ENCODE measurements at regions not wholly inside any gene's neighbourhood (a gene's known extent, or its start where the extent isn't known, plus 50 kb on each side); places are given as distances from the start of the nearest gene placed in this dataset.

DNA sequence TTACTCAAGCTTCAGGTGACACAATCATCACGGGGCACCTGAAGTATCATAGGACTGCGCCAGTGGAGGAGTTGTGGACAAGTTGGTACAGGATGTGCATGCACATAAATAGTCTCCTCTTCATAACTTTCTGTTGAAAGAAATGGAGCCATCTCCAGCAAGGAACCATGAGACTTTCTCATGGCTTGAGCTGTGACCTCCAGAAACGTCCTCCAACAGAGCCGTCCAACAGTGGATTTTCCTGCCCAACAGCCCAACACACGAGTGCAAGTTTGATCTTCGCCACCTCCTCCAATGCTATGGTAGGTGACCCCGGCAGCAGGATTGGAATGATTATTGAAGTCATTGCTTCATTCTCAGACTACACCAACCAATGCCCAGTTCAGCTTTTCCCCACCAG, 105.1 kb upstream of the ZNF507 start:
- Mint-ChIP-seq H3K4me3 (no peak overlapping the region), H3K4me1 (ENCODE audit: low read depth in 2 of 2) (no peaks in the 10 kb centered on the region), H3K36me3 (no peaks in the 10 kb centered on the region), H3K27me3 (peaks cover 4 to 12% of the 10 kb centered on the region in 2 donors), H3K27ac (no peak overlapping the region), H3K9me3 (no peaks in the 10 kb centered on the region)
- no peak for ATAC-seq
- DNase-seq (ENCODE audit: low spot score) = no peak

DNA sequence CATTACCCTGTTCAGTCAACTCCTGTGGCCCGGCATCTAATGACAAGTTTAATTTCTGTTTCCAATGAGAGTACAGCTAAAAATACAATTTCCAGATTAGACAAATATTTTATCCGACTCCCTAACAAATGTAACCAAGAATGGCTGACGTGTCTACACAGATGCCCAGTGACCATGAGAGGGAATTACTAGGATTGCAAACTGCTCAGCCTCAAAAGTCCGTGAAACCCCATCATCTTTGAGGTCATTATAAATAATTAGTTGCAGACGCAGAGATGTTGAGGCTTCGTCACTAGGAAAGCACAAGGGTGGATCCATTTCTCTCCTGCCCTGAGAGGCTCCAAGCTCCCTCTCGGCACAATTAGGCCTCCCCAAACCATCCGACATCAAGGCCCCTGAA, 104.1 kb upstream of the ZNF507 start:
- ATAC-seq = no peak
- Mint-ChIP-seq H3K4me1 (ENCODE audit: low read depth in 2 of 2) (no peaks in the 10 kb centered on the region), H3K27ac (no peak overlapping the region), H3K36me3 (no peaks in the 10 kb centered on the region), H3K27me3 (peaks cover 0 to 13% of the 10 kb centered on the region in 2 donors), H3K9me3 (no peaks in the 10 kb centered on the region), H3K4me3 (no peak overlapping the region)
- DNase-seq (ENCODE audit: low spot score) = no peak

GRCh38 chr19:32241932-32242710, 103.3 kb upstream of the ZNF507 start:
- DNase-seq (ENCODE audit: low spot score) (no peak), ATAC-seq (no peak)
- Mint-ChIP-seq H3K27ac (no peak overlapping the region), H3K9me3 (no peaks in the 10 kb centered on the region), H3K27me3 (peaks cover 0 to 12% of the 10 kb centered on the region in 2 donors), H3K4me3 (no peak overlapping the region), H3K36me3 (no peaks in the 10 kb centered on the region), H3K4me1 (ENCODE audit: low read depth in 2 of 2) (no peaks in the 10 kb centered on the region)

DNA sequence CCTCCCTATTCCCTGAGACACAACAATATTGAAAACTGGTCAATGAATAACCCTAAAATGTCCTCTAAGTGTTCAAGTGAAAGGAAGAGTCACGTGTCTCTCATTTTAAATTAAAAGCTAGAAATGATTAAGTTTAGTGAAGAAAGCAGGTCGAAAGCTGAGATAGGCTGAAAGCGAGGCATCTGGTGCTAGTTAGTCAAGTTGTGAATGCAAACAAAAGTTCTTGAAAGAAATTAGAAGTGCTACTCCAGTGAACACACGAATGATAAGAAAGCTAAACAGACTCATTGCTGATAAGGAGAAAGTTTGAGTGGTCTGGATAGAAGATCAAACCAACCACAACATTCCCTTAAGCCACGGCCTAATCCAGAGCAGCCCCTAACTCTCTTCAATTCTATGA, 99.4 kb upstream of the ZNF507 start:
- H3K27ac Mint-ChIP-seq = no peak overlapping the region
- no peak for ATAC-seq
- H3K36me3 Mint-ChIP-seq = no peaks in the 10 kb centered on the region
- no peak for DNase-seq (ENCODE audit: low spot score)
- no peaks in the 10 kb centered on the region for H3K9me3 Mint-ChIP-seq
- no peak overlapping the region for H3K4me3 Mint-ChIP-seq
- no peaks in the 10 kb centered on the region for H3K4me1 Mint-ChIP-seq (ENCODE audit: low read depth in 2 of 2)
- H3K27me3 Mint-ChIP-seq = peaks cover 7 to 23% of the 10 kb centered on the region in 2 donors

DNA sequence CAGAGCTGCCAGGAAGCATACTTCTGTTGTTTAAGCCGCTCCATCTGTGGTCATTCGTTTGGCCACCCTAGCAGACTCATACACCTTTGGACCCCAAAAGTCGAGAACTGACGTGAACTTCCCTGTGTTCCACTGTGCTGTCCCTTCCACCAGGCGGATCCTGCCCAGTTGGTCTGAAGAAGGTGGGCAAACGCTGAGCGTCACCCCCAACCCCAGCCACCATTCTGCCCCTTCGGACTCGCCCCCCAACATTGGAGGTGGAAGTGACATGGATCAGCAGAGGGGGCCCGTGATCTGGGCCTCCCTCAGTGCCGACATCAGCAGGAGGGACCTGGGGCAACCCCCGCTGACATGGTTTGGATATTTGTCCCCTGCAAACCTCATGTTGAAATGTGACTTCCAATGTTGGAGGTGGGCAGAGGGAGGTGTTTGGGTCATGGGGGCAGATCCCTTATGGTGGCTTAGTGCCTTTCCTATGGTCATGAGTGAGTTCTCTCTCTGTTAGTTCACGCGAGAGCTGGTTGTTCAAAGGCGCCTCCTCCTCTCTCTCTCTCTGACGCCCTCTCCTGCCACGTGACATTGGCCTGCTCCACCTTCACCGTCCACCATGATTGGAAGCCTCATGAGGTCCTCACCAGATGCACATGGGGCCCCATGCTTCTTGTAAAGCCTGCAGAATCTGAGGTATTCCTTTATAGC, 93.6 kb upstream of the ZNF507 start:
- H3K4me1 Mint-ChIP-seq (ENCODE audit: low read depth in 2 of 2) = peaks cover 0 to 2% of the 10 kb centered on the region in 2 donors
- ATAC-seq (no peak), DNase-seq (ENCODE audit: low spot score) (no peak)
- H3K9me3 Mint-ChIP-seq = no peaks in the 10 kb centered on the region
- no peak overlapping the region for H3K27ac Mint-ChIP-seq
- no peak overlapping the region for H3K4me3 Mint-ChIP-seq
- no peaks in the 10 kb centered on the region for H3K36me3 Mint-ChIP-seq
- H3K27me3 Mint-ChIP-seq = peaks cover 14 to 20% of the 10 kb centered on the region in 2 donors

DNA sequence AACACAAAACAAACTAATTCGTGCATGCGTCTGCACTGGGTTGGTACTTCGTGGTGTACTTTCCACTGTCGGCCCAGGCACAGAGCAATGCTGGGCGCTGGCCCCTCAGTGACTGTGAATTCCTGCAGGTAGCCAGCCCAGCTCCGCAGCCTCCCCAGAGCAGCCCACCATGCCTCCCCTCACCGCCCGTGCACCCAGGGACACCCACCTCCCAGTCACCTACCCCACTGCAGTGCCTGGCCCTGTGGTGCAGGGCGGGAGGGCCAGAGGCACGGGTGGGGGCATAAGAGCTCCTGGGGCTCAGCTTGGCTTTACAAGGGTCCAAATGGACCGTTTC, 93.1 kb upstream of the ZNF507 start:
- ATAC-seq = no peak
- Mint-ChIP-seq H3K27me3 (peaks cover 14 to 20% of the 10 kb centered on the region in 2 donors), H3K4me1 (ENCODE audit: low read depth in 2 of 2) (peaks cover 0 to 2% of the 10 kb centered on the region in 2 donors), H3K36me3 (no peaks in the 10 kb centered on the region), H3K9me3 (no peaks in the 10 kb centered on the region), H3K4me3 (no peak overlapping the region), H3K27ac (no peak overlapping the region)
- no peak for DNase-seq (ENCODE audit: low spot score)

DNA sequence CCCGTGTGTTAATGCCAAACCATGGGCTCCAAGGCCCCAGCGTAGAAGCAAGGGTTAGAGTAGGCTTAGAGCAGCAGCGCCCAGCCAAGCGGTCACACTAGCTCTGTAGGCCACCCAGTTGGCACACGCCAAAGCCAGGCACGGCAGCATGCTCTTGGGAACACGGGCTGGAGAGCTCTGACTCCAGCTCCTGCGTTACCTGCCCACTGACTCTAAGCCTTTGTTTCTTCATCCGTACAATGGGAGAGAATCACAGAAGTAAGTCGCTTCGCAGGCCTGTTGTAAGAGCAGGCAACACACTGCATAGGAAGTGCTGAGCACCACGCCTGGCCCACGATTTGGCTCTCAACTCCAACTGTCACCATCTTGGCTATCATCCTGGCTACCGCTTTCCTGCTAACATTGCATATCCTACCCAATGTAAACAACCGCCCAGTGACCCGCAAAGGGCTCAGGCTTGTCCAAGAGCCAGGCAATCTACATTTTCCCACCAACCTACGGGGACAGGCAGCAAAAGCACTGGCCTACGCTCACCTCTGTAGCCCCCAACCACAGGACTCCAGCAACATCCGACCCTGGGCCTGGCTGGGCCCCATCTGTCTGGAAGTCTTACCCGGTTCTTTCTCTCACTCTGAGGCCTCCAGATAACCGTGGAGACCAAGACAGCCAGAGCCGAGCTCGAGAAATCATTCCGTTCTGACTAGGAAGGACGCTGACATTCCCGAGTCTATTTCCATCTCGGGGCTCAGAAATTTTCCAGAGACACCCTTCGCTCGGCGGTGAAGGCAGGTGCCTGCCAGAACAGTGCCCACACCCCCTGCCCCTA, 91.5 kb upstream of the ZNF507 start:
- Mint-ChIP-seq H3K36me3 (no peaks in the 10 kb centered on the region), H3K4me1 (ENCODE audit: low read depth in 2 of 2) (peaks cover 0 to 2% of the 10 kb centered on the region in 2 donors), H3K27me3 (peaks cover 10 to 15% of the 10 kb centered on the region in 2 donors), H3K9me3 (no peaks in the 10 kb centered on the region), H3K27ac (no peak overlapping the region), H3K4me3 (no peak overlapping the region)
- ATAC-seq (no peak), DNase-seq (ENCODE audit: low spot score) (no peak)

DNA sequence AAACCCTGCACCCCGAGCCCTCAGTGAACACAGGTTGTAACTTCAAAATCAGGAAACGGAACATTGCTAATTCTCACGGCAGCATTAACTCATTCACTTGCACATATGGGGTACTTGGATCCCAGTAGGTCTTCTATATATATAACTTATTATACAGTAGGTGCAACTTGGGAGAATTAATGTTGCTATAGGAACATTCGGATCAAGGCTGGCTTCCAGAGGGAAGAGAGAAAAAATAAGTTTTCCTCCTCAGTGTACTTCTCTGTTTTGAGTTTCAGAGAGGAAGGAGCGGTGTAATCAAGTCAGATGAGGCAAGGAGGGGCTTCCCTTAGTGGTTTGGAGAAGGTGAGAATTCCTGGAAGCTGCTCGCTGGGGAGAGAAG, 90.9 kb upstream of the ZNF507 start:
- peaks cover 0 to 2% of the 10 kb centered on the region in 2 donors for H3K4me1 Mint-ChIP-seq (ENCODE audit: low read depth in 2 of 2)
- H3K4me3 Mint-ChIP-seq = no peak overlapping the region
- peaks cover 11 to 21% of the 10 kb centered on the region in 2 donors for H3K27me3 Mint-ChIP-seq
- no peak overlapping the region for H3K27ac Mint-ChIP-seq
- no peaks in the 10 kb centered on the region for H3K9me3 Mint-ChIP-seq
- DNase-seq (ENCODE audit: low spot score) = no peak
- no peak for ATAC-seq
- no peaks in the 10 kb centered on the region for H3K36me3 Mint-ChIP-seq

DNA sequence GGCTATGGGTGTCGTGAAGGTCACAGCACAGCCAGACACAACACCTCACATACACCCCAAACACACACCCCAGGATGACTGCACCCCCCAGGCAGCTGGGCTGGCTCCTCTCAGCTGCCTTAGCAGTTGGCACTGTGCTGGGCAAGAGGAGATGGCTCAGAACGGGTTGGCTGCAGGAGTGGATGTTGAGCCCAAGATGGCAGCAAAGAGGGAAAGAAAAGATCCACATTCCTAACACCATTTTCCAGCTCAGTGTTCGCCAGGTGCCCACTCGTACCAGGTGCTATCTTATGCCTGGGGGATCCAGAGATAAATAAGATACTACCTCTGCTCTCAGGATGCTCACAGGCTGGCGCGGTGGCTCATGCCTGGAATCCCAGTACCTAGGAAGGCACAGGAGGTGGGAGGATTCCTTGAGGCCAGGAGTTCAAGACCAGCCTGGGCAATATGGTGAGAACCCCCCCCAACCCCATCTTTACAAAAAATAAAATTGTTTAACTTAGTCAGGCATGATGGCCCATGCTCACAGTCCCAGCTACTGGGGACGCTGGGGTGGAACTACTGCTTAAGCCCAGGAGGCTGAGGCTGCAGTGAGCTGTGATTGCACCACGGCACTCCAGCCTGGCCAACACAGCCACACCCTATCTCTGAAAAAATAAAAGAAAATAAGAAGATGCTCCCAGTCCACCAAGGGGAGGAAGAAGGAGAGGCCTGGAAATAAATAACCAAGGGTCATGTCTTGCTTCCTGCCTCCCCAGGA, 89.7 kb upstream of the ZNF507 start:
- ATAC-seq (no peak), DNase-seq (ENCODE audit: low spot score) (no peak)
- peaks cover 0 to 2% of the 10 kb centered on the region in 2 donors for H3K4me1 Mint-ChIP-seq (ENCODE audit: low read depth in 2 of 2)
- H3K36me3 Mint-ChIP-seq = no peaks in the 10 kb centered on the region
- no peak overlapping the region for H3K4me3 Mint-ChIP-seq
- no peak overlapping the region for H3K27ac Mint-ChIP-seq
- H3K27me3 Mint-ChIP-seq = peaks cover 13 to 15% of the 10 kb centered on the region in 2 donors
- H3K9me3 Mint-ChIP-seq = no peaks in the 10 kb centered on the region

DNA sequence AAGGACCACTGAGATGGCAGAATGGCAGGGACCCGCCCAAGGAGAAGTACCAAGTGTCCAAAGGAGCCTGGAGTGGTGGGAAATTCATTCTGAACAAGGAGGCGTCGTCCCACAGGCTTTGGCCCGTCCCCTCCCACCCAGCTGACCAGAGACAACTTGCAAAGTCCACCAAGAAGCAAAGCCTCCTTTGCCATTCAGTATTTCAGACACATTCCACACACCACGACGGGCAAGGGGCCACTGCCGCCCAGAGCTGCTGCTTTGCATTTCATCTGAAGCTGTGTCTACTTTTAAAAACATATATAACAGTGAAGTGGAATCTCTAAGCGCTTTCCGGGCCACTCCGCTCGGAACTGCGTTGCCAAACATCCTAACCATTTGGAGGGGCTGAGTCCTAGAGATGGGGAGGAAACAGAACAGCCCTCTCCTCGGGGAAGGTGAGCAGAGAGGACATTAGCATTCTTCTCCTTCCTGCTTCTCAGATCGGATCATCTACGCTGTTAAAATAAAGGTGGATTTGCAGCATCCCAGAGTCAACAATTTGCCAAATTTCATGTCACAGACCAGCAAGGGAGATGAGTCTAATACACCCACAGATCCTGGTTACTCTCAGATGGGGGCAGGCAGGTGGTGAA, 89.0 kb upstream of the ZNF507 start:
- Mint-ChIP-seq H3K27me3 (peaks cover 13 to 15% of the 10 kb centered on the region in 2 donors), H3K36me3 (no peaks in the 10 kb centered on the region), H3K4me1 (ENCODE audit: low read depth in 2 of 2) (peaks cover 0 to 2% of the 10 kb centered on the region in 2 donors), H3K27ac (no peak overlapping the region), H3K9me3 (no peaks in the 10 kb centered on the region), H3K4me3 (no peak overlapping the region)
- ATAC-seq (no peak), DNase-seq (ENCODE audit: low spot score) (no peak)

- peaks cover 13 to 15% of the 10 kb centered on the region in 2 donors for H3K27me3 Mint-ChIP-seq
Observed at GRCh38 chr19:32257326-32258073, 87.9 kb upstream of the ZNF507 start.

GRCh38 chr19:32258167-32258566, 87.2 kb upstream of the ZNF507 start:
- Mint-ChIP-seq H3K4me3 (no peak overlapping the region), H3K36me3 (no peaks in the 10 kb centered on the region), H3K27me3 (peaks cover 13 to 15% of the 10 kb centered on the region in 2 donors), H3K9me3 (no peaks in the 10 kb centered on the region), H3K27ac (no peak overlapping the region), H3K4me1 (ENCODE audit: low read depth in 2 of 2) (peaks cover 0 to 2% of the 10 kb centered on the region in 2 donors)
- DNase-seq (ENCODE audit: low spot score) (no peak), ATAC-seq (no peak)

More at GRCh38 chr19:32257326-32258073, 87.9 kb upstream of the ZNF507 start:
- H3K4me3 Mint-ChIP-seq = no peak overlapping the region
- H3K27ac Mint-ChIP-seq = no peak overlapping the region
- H3K4me1 Mint-ChIP-seq (ENCODE audit: low read depth in 2 of 2) = peaks cover 0 to 2% of the 10 kb centered on the region in 2 donors
- H3K36me3 Mint-ChIP-seq = no peaks in the 10 kb centered on the region
- DNase-seq (ENCODE audit: low spot score) (no peak), ATAC-seq (no peak)
- H3K9me3 Mint-ChIP-seq = no peaks in the 10 kb centered on the region

Data from natural killer cell treated with Interleukin-12 subunit alpha and Interleukin-12 subunit beta and Interleukin-15 and Interleukin-18, amount 100 ng/mL, for 72 hours (primary cell).